HG03060 (cell line): ENCODE measurements at regions not wholly inside any gene's neighbourhood (a gene's known extent, or its start where the extent isn't known, plus 50 kb on each side); places are given as distances from the start of the nearest gene placed in this dataset.

Experiments
- ATAC-seq: cut with Tn5 transposase; IDR thresholded peaks from one replicate; pipeline ENCODE4 v1.9.1; 2021; ENCODE audit warnings: low read depth, moderate number of reproducible peaks; ENCODE audit not compliant: unreplicated experiment

DNA sequence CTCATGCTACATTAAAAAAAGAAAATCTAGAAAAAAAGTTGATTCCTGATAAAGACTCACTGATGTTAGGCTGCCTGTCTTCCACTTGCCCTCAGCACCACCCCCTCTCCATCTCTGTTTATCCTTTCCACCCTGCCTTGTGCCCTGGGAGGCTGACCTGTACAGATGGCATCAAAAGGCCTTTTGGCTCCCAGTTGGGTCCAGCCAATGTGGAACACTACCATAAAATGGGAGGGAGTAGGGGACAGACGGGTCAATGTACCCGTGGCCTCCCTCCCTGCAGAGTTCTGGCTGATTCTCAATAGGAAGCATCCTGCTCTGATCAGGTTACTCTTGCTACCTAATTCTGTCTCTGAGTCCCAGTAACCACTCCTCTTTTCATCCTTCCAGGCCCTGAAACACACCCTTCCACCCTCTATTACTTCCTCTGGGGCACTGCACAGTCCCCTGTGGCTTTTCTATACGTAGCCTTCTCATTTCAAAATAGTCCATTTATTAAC is 300.0 kb downstream of the HHIPL2 start:
- no peak for ATAC-seq

DNA sequence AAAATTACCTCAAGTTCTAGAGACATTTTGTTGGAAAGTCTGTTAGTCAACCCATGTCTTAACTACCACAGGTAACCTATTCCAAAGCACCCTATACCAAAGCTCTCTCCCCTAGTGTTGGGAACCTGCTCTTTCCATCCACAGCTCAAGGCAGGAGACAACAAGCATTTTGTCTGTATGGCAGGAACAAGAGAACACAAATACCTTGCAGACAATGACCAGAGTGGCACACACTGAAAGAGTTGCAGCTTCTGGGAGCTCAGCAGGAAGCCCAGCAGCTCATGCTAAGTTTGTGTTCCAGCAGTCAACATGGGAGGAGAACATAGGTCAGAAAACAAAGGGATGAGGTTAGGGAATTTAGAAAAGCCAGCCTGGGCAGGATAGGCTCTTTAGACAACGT is 300.8 kb downstream of the HHIPL2 start:
- no peak for ATAC-seq

DNA sequence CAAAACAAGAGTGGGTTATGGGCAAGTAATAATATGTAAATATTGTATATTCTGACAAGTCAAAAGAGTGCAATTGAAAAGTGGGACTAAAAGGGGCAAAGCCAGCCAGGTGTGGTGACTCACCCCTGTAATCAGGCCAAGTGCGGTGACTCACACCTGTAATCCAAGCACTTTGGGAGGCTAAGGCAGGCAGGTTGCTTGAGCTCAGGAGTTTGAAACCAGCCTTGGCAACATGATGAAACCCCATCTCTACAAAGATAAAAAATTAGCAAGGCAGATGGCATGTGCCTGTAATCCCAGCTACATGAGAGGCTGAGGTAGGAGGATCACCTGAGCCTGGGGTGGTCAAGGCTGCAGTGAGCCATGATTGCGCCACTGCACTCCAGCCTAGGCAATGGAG is 304.0 kb downstream of the HHIPL2 start:
- ATAC-seq, result no peak

DNA sequence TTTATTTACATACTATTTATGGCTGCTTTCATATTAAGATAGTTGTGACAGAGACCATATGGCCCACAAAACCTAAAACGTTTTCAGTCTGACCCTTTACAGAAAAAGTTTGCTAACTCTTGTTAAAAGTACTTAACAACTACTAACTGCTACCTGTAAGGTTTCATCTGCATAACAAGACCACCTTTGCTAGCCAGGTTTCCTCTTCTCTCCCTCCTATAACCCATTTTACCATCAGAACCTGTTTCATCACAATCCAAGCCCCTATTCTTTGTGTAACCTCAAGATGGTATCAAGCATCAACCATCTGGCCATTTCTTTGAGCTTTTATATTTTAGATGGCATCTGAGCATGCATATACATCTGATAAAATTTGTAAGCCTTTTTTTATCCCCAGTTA is 305.4 kb downstream of the HHIPL2 start:
- ATAC-seq, result no peak

DNA sequence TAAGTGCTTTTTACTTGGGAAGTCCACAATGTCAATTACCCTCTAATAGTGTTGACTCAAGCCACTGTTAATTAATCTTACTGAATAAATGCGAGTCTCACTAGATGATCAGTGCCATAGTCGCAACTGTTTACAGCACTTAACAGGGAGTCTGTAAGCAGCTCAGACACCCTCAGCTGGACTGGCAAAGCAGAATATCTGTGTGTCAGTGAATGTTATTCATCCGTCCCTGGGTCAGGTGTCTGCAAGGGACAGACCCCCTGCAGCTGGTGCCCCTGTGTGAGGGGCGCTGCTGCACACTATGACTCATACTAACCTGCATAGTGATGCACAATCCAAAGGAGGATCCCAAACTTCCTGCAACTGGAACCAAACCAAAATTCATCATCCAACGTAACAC is 306.5 kb downstream of the HHIPL2 start:
- no peak for ATAC-seq

DNA sequence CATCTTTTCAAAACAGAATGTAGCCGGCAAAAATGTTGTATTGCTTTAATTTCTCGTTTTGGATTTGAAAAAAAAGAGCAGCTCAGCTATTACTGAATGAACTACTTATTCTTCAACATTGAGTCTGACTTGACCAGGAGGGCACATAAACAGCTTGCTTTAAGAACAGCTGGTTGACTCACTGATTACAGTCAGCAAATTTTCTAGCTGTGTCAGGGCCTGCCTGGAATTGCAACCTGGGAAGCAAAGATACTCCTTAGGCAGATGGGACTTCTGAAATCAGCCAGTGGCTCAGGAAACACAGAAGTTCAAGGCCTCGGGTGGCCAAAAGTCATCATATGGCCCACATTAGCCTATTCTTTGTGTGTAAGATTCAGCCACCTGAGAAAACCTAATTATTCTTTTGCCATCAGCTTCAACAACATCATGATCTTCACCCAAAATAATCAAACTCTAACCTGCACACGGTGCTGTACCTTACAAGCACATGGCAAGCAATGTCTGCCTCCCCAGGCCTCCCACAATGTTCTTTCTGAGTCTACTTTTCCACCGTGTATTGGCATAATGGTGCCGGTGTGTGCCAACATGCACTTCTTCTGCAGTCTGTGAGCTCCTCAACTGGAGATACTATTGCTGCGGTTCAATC is 307.2 kb downstream of the HHIPL2 start:
- ATAC-seq, result no peak

DNA sequence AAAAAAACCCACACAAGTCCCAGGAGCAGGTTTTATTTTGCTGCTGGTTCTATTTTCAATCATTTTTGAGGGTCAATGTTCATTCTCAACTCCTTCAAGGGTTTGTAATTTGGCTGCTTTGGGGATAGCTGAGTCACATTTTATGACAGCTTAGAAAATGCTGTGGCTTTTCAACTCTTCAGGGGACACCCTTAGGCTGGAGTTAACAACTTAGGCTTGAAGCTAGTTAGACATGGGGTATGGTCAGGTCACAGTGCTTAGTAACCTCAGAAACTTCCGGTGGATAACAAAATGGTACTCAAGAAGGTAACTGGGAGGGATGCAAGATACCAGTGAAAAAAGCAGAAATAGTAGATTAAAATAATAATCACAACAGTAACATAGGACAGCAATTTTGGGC is 308.8 kb downstream of the HHIPL2 start:
- ATAC-seq, result no peak

DNA sequence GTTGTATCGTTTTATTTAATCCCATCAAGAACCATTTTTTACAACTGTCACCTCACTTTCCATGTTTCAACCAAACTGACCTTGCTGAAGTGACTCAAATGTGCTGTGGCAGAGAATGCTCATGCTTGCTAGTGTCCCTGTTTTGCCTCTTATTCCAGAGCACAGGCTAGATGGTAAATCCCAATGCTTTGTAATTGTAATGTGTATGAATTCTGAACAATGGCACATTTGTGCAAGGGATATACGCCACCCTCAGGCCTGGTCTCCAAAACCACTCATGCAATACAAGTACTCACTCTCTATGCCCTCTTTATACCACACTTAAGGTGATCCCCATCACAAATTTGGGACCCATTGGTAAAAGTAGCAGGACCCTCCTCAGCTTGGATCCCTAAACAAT is 313.6 kb downstream of the HHIPL2 start:
- no peak for ATAC-seq

DNA sequence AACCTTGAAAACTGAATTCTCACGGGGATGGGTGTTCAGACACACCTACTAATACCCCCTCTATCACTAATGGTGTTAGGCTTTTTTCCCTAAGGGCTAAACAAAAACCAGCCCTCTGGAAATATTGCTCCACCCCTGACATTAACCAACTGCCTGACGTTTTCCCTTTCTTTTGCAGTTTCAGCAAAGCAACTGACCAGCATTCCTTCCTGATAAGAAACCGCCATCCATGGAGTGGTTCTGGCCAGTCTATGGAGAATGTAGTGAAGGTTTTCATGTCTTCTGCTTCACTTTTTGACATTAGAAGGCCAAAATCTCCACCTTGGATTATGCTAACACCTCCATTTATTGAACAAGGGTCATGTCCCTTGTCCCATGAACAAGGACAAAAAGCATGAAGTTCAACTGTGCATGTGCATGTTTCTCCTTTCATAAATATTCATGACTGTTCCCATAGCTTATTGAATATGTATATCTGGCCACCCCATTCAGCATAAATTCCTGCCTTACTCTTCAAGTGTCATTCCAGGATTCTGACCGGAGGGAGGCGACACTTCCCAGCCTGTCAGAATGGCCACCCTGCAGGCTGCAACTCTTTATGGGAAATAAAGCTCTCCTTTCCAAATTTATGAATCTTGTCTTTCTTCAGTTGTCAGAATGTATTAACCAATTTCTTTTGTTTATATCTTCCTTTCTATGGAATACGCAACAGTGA is 314.3 kb downstream of the HHIPL2 start:
- no peak for ATAC-seq

DNA sequence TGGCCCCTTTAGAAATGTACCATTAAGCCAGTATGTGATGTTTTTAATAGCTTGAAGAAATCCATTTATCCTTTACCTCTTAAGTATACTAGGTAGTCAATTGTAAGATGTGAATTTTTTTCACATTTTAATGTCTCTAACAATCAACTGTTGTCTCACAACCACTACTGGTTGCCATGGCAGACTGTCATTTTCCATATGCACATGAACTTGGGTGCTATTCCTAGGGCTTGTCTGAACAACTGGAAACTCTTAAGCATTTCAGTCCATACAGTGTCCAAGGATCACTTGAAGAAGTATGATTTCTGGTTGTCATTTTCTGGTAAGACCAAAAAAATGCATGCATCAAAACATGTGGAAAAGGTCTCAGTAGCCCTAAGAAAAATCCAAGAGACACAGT is 315.1 kb downstream of the HHIPL2 start:
- ATAC-seq, result no peak

DNA sequence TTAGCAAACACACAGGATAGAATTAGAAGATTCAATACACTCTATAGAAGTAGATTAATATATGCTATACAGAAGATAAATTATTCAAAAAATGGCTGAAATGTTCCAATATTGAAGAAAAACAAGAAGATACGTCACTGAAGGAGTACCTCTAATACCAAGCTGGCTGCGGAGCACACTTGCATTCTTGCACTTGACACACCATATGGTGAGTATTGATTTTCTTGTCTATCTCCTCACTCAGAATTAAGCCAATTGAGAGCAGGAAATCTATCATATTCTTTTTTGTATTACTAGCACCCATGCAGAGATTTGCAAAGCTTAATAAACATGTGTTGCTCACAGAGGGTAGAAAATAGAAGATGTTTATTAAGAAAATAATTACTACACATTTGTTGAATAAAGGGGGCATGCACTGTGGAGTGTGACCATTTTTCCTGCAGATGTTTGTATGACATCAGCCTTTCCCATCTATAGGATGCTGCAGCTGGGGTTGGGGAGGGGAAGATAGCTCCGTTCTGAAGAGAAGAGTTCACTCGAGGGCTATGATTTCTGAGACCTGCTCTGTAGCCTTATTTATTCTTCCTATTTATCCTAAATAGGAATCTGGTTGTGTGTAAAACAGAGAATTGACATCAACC is 318.1 kb downstream of the HHIPL2 start:
- no peak for ATAC-seq

DNA sequence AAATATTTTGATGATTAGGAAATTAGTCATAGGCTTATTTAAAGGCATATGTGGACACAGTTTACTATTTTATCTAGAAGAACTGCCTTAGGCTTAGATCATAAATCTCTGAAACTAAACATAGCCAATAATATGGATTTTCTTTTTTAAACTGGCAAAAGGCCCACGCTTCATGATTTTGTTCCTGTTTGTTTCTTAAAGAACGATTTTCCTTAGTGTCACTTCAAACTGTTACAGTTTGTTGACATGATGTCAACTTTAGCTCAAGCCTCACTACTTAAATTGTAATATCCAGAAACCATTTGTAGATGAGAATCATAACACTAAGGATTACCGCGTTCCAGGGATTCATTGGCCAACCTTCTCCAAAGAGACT is 322.6 kb downstream of the HHIPL2 start:
- ATAC-seq, result no peak

DNA sequence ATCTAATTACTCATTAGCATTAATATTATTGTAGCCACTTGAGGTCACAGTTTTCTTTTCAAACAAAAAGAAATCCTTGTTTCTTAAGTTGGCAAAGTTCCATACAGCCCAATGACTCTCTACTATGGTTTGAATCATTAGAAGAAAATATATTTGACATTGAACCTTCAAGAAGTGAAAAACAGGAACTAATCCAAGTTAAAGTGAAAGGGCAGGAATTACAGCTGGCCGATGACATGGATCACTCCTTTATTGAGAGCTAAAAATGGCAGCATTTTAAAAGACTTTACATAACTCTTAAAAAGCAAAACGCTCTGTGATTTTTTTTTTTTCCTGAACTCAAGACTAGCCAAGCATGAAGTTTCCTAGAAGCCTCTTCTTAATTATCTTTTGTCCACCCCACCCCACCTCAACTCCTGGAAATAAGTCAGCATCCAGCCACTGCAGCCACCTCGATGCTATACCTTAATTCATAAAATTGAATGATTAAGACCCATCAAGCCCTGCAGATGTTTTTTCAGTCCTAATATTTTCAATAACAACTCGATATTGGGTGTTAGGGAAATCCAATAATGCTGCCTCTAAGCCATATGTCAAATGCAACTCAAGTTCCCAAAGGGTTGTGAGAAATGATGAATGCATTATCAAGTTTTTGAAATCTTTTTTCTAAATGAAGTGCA is 323.1 kb downstream of the HHIPL2 start:
- no peak for ATAC-seq

DNA sequence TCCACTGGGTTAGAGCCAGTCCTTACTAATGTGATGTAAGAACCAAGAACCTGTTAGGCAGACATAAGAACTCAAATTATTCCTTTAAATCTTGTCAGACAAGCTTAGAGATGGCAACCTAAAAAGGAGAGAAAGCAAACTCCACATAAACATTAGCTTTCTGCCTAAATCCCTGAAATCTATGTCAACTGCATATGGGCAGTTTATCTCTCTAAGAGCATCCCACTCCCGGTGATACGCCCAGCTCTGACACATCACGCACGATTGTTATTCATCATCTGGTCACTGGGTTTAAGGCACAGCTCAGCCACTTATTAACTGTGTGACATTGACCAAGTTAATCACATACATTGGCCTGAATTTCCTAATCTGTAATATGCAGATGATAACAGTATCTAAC is 323.7 kb downstream of the HHIPL2 start:
- no peak for ATAC-seq

DNA sequence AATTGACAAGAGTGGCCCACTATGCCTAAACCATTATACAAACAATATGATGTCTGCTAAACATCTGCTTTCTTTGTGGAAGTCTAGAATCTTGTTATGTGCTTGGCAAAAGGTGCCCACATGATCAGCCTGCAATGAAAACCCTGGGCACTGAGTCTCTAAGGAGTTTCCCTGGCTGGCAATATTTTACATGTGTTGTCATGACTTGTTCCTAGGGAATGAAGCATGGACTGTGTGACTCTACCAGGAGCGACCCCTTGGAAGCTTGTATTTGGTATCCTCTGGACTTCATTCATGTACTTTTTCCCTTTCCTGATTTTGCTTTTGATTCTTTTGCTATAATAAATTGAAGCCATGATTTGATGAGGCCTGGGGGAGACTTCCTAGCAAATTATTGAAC is 324.9 kb downstream of the HHIPL2 start:
- no peak for ATAC-seq

DNA sequence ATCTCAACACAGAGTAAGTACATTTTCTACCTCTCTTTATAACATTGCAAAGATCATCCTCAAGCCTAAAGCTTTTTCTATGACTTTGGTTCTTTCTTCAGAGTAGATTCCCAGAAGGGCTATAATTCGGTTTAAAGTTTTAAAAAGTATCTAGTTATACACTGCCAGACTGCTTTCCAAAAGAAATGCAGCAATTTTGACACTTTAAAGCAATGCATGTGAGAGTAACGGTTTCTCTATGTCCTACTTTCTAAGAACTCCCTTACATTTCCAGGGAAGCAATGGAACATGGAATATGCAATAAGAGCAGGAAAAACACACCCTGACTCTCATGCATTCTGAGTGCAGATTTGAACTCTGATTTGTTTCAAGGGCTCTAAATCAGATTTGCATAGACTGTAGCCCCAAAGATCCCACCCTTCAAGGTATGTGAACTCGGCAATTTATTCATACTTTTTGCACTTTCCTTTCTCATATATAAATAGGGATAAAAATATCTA is 331.6 kb downstream of the HHIPL2 start:
- ATAC-seq, result no peak

DNA sequence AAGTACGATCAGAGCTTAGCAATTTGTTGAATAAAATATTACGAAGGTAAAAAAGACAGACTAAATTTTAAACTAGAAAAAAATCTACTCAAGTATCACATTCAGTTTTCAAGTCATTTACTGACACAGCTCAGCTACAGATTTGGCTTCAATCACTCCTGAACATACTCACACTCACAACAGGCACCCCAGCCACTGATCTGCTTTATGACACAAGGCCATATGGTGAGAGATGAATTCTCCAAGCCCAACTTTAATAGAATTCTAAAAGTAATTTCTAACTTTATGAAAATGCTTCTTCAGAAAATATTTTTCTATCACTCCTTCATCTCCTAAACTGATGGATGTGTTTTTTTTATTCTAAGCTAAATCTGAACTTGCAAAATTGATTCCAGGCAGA is 337.1 kb downstream of the HHIPL2 start:
- no peak for ATAC-seq

DNA sequence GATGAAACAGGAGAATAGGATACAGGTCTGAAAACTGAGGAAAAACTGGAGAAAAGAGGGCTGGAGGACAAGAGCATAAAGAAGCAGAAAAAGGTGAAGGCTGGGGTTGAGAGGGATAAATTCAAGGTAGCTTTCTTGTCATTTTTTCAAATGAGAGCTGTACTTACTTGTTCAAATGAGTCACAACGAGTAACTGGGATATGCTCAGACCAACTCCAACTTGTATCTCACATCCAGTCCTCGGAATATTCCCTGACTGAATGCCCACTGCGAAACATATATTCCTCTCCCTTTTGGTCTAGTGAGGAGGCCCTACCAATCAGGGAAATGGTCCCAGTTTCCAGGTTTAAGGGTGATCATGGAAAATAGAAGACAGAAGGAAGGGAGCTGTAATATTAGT is 343.4 kb downstream of the HHIPL2 start:
- no peak for ATAC-seq

DNA sequence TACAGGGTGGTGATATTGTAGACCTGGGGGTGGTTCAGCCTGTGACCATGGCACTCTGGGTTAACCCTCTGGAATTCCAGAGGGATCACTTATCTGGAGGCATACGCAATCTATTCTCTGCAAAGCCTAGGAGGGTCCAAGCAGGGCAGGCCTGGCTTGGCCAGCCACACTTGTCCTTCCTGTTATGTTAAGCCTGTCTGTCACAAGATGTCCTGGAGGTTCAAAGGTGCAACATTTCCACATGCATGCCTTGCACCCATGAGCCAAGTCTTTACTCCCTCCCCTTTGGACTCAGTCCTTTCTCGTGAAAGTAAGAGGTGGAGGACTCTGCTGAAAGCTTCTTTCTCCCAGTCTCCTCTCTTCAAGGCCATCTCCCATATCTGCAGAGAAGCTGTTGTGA is 345.1 kb downstream of the HHIPL2 start:
- no peak for ATAC-seq

DNA sequence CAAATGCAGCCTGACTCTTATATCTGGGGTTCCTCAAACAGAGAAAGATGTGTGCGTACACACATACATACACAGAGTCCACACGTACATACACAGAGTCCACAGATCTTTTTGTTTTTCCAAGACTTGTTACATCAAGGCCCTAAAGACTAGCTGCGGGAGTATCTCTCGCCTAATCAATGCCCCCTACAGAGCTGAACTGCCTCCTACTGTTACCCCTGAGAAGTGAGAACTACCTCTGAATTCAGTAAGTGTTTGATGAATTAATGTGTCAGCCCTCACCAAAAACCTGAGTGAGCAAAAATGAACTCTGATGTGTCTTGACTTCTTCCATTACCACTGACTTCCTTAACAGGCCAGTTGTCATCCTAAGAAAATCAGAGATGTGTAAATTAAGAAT is 351.2 kb downstream of the HHIPL2 start:
- ATAC-seq, result no peak

DNA sequence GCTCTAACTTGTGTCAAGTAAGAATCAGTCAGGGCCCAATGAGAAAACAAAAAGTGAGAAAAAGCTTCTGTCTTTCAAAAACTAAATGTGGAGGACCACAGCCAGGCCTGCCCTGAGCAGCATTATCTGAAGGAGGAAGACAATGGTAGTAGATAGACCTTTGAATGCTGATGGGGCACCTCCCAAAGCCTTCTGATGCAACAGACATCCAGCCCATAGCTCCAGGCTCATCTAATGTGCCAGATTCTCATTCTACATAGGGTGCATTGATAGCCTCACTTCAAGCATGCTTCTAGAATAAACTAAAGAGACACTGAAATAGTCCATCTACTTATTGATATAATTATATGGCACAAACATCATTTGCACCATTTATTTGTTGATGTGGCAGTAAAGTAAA is 351.6 kb downstream of the HHIPL2 start:
- no peak for ATAC-seq
